Left lung (tissue), 4 donors: ENCODE measurements at regions not wholly inside any gene's neighbourhood (a gene's known extent, or its start where the extent isn't known, plus 50 kb on each side); places are given as distances from the start of the nearest gene placed in this dataset.
A peak's percentile ranks its signal among the peaks of the same experiment; 100 is the strongest.

Experiments
- ATAC-seq: fragments of 200-7000 bp; cut with Tn5 transposase; one replicate; pipeline ENCODE4 v1.9.1; 2020; ENCODE audit warnings: moderate library complexity
- DNase-seq, 4 donors: peaks; one replicate each; pipeline ENCODE4 v3.0.0-alpha.2; 2013 to 2020
- H3K27ac ChIP-seq, 2 donors: fragments of 200-600 bp; sonication (generic) in 1 of 2; one replicate each; pipeline versions ENCODE4 v1.5.0 to v1.8.0; 2020 to 2021
- H3K27me3 ChIP-seq, 2 donors: fragments of 200-600 bp; sonication (generic) in 1 of 2; one replicate each; pipeline versions ENCODE4 v1.5.0 to v1.8.0; 2020 to 2021
- H3K36me3 ChIP-seq, 2 donors: fragments of 200-600 bp; sonication (generic) in 1 of 2; one replicate each; pipeline versions ENCODE4 v1.5.0 to v1.8.0; 2020 to 2021
- H3K4me1 ChIP-seq, 2 donors: fragments of 200-600 bp; one replicate each; pipeline ENCODE4 v1.8.0; 2021
- H3K4me3 ChIP-seq, 2 donors: fragments of 200-600 bp; sonication (generic) in 1 of 2; one replicate each; pipeline versions ENCODE4 v1.5.0 to v1.8.0; 2020 to 2021; ENCODE audit warnings: mild to moderate bottlenecking in 1 of 2
- H3K9me3 ChIP-seq, 2 donors: fragments of 200-600 bp; sonication (generic) in 1 of 2; one replicate each; pipeline versions ENCODE4 v1.5.0 to v1.8.0; 2020 to 2021
- intact Hi-C, 2 donors: fragments of 100-400 bp; cut with DNase I; formaldehyde crosslinking; loops; one replicate each; pipeline versions ENCODE4 v1.11.2 to v1.14.2; 2022
- TF ChIP-seq, protein P1 (sequence below), 2 donors: fragments of 200-600 bp; sonication (generic) in 1 of 2; IDR thresholded peaks; one replicate each; pipeline versions ENCODE4 v1.5.0 to v1.8.0; 2021; ENCODE audit warnings: antibody characterized with exemption in 2 of 2
- donor health status: DM: no; HTN: yes; CAD: no.
- donor health status: DM: no; HTN: no; CAD: no.

DNA sequence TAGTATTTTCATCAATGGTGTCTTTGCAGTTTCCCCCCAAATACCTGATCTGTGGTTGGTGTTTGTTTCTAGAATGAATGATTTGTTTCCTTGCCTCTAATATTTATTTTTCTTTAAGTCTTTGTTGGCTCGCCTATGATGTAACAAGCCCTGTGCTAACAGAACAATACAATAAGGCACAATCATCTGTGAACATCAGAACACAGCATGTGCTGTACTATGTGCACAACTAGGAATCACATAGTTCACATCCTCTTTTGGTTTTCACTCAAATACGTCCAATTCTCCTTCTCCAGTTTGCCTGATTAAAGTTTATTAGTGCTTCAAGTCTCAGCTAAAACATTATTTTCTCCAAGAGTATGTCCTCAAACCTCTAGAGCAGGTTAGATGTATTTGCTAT is 613.1 kb downstream of the EPHA7 start:
- ATAC-seq (no peak), DNase-seq (no peak)
- intact Hi-C loops = no loop called here
- H3K27me3 ChIP-seq = no peaks in the 10 kb centered on the region
- H3K27ac ChIP-seq = no peak overlapping the region
- TF ChIP-seq, protein P1, sequence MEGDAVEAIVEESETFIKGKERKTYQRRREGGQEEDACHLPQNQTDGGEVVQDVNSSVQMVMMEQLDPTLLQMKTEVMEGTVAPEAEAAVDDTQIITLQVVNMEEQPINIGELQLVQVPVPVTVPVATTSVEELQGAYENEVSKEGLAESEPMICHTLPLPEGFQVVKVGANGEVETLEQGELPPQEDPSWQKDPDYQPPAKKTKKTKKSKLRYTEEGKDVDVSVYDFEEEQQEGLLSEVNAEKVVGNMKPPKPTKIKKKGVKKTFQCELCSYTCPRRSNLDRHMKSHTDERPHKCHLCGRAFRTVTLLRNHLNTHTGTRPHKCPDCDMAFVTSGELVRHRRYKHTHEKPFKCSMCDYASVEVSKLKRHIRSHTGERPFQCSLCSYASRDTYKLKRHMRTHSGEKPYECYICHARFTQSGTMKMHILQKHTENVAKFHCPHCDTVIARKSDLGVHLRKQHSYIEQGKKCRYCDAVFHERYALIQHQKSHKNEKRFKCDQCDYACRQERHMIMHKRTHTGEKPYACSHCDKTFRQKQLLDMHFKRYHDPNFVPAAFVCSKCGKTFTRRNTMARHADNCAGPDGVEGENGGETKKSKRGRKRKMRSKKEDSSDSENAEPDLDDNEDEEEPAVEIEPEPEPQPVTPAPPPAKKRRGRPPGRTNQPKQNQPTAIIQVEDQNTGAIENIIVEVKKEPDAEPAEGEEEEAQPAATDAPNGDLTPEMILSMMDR (IDR thresholded peaks at IDR 0.05) = no peak
- H3K4me3 ChIP-seq = no peak overlapping the region
- no peaks in the 10 kb centered on the region for H3K36me3 ChIP-seq
- no peaks in the 10 kb centered on the region for H3K9me3 ChIP-seq
- H3K4me1 ChIP-seq = no peaks in the 10 kb centered on the region

DNA sequence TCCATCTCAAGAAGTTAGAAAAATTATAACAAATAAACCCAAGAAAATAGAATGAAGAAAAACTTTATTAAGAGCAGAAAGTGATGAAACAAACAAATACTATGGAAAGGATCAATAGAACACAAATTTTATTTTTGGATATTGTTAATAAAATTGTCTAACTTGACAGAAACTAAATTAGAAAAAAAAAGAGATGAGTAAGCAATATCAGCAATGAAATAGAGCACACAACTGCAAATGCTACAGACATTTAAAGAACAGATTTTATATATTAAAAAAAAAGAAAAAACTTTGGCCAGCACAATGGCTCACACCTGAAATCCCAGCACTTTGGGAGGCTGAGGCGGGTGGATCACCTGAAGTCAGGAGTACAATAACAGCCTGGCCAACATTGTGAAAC is 628.0 kb downstream of the EPHA7 start:
- no peaks in the 10 kb centered on the region for H3K36me3 ChIP-seq
- no peak for DNase-seq
- no peaks in the 10 kb centered on the region for H3K4me1 ChIP-seq
- H3K4me3 ChIP-seq = no peak overlapping the region
- H3K9me3 ChIP-seq = no peaks in the 10 kb centered on the region
- TF ChIP-seq, protein P1 (IDR thresholded peaks at IDR 0.05) = no peak
- H3K27me3 ChIP-seq = no peaks in the 10 kb centered on the region
- intact Hi-C loops = no loop called here
- no peak for ATAC-seq
- no peak overlapping the region for H3K27ac ChIP-seq

DNA sequence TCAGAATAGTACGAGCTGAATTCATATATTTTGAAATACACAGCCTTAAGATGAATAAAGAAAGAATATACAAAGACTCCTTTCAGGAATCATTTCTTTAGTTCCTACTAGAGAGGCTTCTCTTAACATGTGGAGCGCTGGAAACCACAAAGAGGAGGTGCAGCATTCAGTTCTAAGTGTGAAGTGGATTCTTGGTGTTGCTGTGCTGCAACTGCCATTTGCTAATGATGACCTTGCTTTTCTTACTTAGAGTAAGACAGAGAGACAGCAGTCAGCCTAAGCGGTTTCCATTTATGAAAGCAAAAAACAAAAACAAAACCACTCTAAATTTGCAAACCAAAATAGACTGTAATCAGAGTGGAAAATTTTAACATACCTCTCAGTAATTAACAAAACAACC is 629.0 kb downstream of the EPHA7 start:
- ATAC-seq (no peak), DNase-seq (no peak)
- H3K36me3 ChIP-seq = no peaks in the 10 kb centered on the region
- no peak overlapping the region for H3K27ac ChIP-seq
- intact Hi-C loops = no loop called here
- H3K4me3 ChIP-seq = no peak overlapping the region
- H3K4me1 ChIP-seq = no peaks in the 10 kb centered on the region
- TF ChIP-seq, protein P1 (IDR thresholded peaks at IDR 0.05) = no peak
- no peaks in the 10 kb centered on the region for H3K9me3 ChIP-seq
- no peaks in the 10 kb centered on the region for H3K27me3 ChIP-seq

DNA sequence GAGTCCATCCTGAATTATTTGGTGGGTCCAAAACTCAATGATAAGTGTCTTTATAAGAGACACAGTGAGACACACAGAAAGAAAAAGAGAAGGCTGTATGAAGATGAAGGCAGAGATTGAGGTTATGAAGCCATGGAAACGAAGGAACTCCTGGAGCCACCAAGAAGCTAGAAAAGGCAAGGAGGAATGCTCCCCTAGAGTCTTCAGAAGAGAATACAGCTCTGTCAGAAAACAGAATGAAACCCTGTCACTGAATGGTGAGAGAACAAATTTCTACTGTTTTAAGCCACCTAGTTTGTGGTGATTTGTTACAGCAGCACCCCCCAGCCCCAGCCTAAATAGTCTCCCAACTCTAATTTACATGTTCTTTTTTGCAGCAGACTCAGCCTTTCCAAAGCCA is 635.1 kb downstream of the EPHA7 start:
- H3K9me3 ChIP-seq = no peaks in the 10 kb centered on the region
- no peaks in the 10 kb centered on the region for H3K27me3 ChIP-seq
- ATAC-seq (no peak), DNase-seq (no peak)
- intact Hi-C loops = no loop called here
- H3K36me3 ChIP-seq = no peaks in the 10 kb centered on the region
- TF ChIP-seq, protein P1 (IDR thresholded peaks at IDR 0.05) = no peak
- H3K4me1 ChIP-seq = no peaks in the 10 kb centered on the region
- no peak overlapping the region for H3K4me3 ChIP-seq
- no peak overlapping the region for H3K27ac ChIP-seq

DNA sequence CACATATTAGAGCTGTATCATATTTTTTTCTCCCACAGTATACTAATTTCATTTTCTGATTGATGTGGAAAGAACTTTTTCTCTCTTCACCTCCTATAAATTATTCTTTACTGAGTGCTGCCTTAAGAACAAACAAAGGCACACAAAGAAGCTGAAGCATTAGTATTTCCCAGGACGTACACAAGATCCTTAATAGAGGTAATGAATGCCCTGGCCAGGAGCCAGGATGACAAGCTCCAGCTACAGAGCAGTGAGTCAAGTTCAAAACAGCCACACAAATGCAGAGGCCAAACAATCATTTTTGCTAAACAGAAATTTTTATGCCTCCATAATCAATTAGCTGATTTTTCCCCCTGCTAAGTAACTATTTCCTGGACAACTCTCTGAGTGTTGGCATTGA is 639.6 kb downstream of the EPHA7 start:
- Histone ChIP-seq H3K27me3 (no peaks in the 10 kb centered on the region), H3K4me3 (no peak overlapping the region), H3K9me3 (no peaks in the 10 kb centered on the region), H3K4me1 (no peaks in the 10 kb centered on the region), H3K27ac (no peak overlapping the region), H3K36me3 (no peaks in the 10 kb centered on the region)
- intact Hi-C loops = no loop called here
- ATAC-seq = peak; percentile 52
- TF ChIP-seq, protein P1 (IDR thresholded peaks at IDR 0.05) = no peak
- peak in 2 of 4 donors; percentile 36 to 48 for DNase-seq
